Ascending aorta (tissue), 2 donors: ENCODE measurements at regions not wholly inside any gene's neighbourhood (a gene's known extent, or its start where the extent isn't known, plus 50 kb on each side); places are given as distances from the start of the nearest gene placed in this dataset.

Experiments used
- DNase-seq, 2 donors: peaks; one replicate each; pipeline ENCODE4 v3.0.0-alpha.2; 2019; ENCODE audit warnings: low spot score in 2 of 2
- H3K27ac ChIP-seq, 2 donors: fragments of 200-600 bp; sonication (generic); one replicate each; pipeline ENCODE4 v1.5.1; 2016 to 2017; ENCODE audit warnings: mild to moderate bottlenecking in 1 of 2
- H3K27me3 ChIP-seq: fragments of 200-600 bp; sonication (generic); one replicate; pipeline ENCODE4 v1.5.1; 2017
- H3K36me3 ChIP-seq, 2 donors: fragments of 200-600 bp; sonication (generic); one replicate each; pipeline ENCODE4 v1.5.1; 2016
- H3K4me1 ChIP-seq, 2 donors: fragments of 200-600 bp; sonication (generic); one replicate each; pipeline ENCODE4 v1.5.1; 2016 to 2017; ENCODE audit warnings: mild to moderate bottlenecking in 1 of 2
- H3K4me3 ChIP-seq, 2 donors: fragments of 200-600 bp; sonication (generic); one replicate each; pipeline ENCODE4 v1.5.1; 2016 to 2017; ENCODE audit warnings: mild to moderate bottlenecking in 1 of 2
- H3K9me3 ChIP-seq, 2 donors: fragments of 200-600 bp; sonication (generic); one replicate each; pipeline ENCODE4 v1.5.1; 2016
- CTCF ChIP-seq, 3 experiments: fragments of 200-600 bp in 2 of 3; fragments of 450-650 bp in 1 of 3; sonication (generic) in 2 of 3; IDR thresholded peaks; one replicate each; pipeline ENCODE4 v1.5.1; 2016 to 2019; ENCODE audit warnings: antibody characterized with exemption in 3 of 3, mild to moderate bottlenecking in 1 of 3, moderate library complexity in 1 of 3
- intact Hi-C: fragments of 100-400 bp; cut with DNase I; formaldehyde crosslinking; loops from one replicate; pipeline ENCODE4 v1.15.1; 2023

DNA sequence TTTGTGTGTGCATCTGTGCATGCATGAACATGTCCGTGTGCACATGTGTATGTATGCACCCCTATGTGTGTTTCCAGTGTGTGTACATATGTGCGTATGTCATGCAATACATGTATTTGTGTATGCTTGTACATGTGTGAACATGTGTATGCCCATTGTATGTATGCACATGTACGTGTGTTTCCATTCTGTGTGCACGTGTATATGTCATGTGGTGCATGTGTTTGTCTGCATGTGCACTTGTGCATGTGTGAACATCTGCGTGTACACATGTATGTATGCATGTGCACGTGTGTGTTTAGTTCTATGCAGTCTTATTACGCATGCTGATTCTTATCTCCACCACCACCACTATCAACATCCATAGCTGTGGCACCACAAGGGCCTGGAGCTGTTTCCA is 403.5 kb upstream of the IRX4 start:
- no peaks in the 10 kb centered on the region for H3K4me1 ChIP-seq
- H3K9me3 ChIP-seq: no peaks in the 10 kb centered on the region
- no peak for DNase-seq
- intact Hi-C loops: no loop called here
- no peak overlapping the region for H3K4me3 ChIP-seq
- no peak for TF ChIP-seq CTCF (IDR thresholded peaks at IDR 0.05)
- H3K27ac ChIP-seq: no peak overlapping the region
- no peaks in the 10 kb centered on the region for H3K27me3 ChIP-seq
- no peaks in the 10 kb centered on the region for H3K36me3 ChIP-seq

DNA sequence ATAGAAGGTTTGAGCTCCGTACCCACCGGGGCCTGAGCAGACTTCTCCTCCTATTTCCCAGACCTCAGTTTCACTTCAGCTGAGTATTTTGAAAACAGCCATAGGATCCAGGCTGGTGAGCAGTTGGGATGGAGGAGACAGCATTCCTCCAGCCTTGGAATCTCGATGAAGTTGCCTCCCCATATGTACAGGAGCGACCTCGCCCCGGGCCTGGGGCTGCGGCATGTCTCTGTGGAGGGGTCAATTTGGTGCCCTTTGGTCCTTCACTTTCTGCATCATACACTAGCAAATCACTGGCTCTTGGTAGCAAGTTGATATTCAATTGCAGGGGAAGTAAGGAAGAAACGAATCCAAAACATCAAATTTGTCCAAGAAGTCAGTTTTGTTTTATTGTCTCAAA is 402.0 kb upstream of the IRX4 start:
- intact Hi-C loops: no loop called here
- Histone ChIP-seq H3K27me3 (no peaks in the 10 kb centered on the region), H3K36me3 (no peaks in the 10 kb centered on the region), H3K27ac (no peak overlapping the region), H3K4me3 (no peak overlapping the region), H3K9me3 (no peaks in the 10 kb centered on the region), H3K4me1 (no peaks in the 10 kb centered on the region)
- DNase-seq: peak in 1 of 2 donors; percentile 24
- no peak for TF ChIP-seq CTCF (IDR thresholded peaks at IDR 0.05)

DNA sequence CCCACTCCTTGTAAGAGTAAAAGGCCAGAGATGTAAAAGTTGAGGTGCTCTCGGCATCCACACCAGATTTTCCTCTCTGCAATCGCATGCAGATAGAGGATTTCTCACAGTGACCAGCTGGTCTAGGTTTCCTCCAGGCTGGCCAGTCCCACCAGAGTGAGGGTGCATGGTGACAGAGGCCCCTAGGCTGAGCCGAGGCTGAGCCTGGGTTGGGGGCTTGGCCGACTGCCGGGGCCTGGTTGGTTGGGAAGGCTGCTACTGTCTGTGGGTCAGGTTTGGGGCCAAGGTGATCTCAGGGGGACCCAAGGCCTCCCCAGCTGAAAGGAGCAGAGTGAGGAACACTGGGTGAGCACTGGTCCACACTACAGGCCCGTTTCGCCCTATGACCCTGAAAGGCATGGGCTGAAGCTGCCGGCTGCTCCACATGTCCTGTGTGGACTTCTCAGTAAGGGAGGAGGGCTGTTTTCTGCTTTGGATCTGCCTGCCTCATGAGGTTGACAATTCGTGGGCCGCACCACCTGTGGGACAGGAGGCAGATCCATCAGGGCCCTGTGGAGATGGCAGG is 400.8 kb upstream of the IRX4 start:
- no peaks in the 10 kb centered on the region for H3K4me1 ChIP-seq
- H3K36me3 ChIP-seq: no peaks in the 10 kb centered on the region
- H3K9me3 ChIP-seq: no peaks in the 10 kb centered on the region
- H3K27ac ChIP-seq: no peak overlapping the region
- no peak overlapping the region for H3K4me3 ChIP-seq
- TF ChIP-seq CTCF (IDR thresholded peaks at IDR 0.05): no peak
- H3K27me3 ChIP-seq: no peaks in the 10 kb centered on the region
- DNase-seq: no peak
- intact Hi-C loops: no loop called here

- no peaks in the 10 kb centered on the region for H3K9me3 ChIP-seq
- DNase-seq: no peak
- H3K36me3 ChIP-seq: no peaks in the 10 kb centered on the region
- no peak for TF ChIP-seq CTCF (IDR thresholded peaks at IDR 0.05)
- H3K27ac ChIP-seq: no peak overlapping the region
- H3K4me3 ChIP-seq: no peak overlapping the region
- H3K4me1 ChIP-seq: no peaks in the 10 kb centered on the region
- no peaks in the 10 kb centered on the region for H3K27me3 ChIP-seq
- intact Hi-C loops: no loop called here
These were observed 400.2 kb upstream of the IRX4 start for GRCh38 chr5:2282893-2283292.

DNA sequence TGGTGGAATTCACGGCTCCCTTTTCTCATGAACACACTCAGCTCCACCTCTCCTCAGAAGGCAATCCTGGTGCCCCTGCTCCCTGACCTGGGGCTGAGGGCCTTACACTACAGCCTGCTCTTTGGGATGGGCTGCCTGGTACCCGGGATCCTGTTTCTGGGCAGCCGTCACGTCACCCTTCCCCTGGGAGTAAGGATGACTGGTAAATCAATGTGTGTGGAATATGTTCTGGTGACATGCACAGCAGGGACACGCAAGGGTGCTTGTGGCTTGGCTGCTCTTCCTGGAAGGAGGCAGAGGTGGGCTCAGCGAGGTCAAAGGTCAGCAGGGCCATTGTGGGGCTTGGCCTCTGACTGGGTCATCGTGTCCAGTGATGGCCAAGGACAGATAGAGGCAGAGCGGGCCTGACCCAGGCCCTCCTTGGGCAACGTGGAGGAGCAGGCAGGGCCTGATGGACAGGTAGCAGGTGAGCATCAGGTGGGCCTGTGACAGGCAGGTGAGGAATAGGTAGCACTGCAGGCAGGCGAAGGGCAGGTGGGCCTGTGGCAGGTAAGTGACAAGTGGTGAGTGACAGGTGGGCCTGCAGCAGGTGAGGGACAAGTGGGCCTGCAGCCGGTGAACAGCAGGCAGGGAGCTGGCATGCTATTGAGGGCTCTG is 399.4 kb upstream of the IRX4 start:
- no peaks in the 10 kb centered on the region for H3K27me3 ChIP-seq
- intact Hi-C loops: no loop called here
- peak in 1 of 2 donors; percentile 58 for DNase-seq
- no peak for TF ChIP-seq CTCF (IDR thresholded peaks at IDR 0.05)
- no peaks in the 10 kb centered on the region for H3K9me3 ChIP-seq
- no peaks in the 10 kb centered on the region for H3K4me1 ChIP-seq
- H3K36me3 ChIP-seq: no peaks in the 10 kb centered on the region
- no peak overlapping the region for H3K4me3 ChIP-seq
- H3K27ac ChIP-seq: no peak overlapping the region
